CD4-positive, alpha-beta T cell treated with Interleukin-4 for 1 hour (primary cell): ENCODE measurements at regions not wholly inside any gene's neighbourhood (a gene's known extent, or its start where the extent isn't known, plus 50 kb on each side); places are given as distances from the start of the nearest gene placed in this dataset.

Experiments used
- DNase-seq, 2 donors: peaks; one replicate each; pipeline ENCODE4 v3.0.0-alpha.2; 2020 to 2022

GRCh38 chr21:16866851-16867250, 646.0 kb upstream of the CXADR start:
- no peak for DNase-seq

DNA sequence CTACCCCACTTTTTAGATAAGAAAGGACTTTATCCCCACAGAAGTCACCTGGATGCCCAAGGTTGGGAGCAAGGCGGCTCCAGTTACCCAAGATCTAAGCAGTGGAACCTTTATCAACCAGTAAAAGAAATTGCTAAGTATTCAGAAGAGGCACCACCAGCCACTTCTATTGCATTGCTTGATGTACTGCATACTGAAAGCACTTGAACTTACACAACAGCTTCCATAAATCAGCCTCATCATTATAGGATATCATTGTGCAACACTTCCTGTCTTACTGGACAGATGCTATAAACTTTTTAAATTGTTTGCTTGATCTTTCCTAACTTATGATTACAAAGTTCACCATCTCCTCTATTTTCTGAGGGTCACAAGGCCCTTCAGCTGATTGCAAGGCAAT, 642.7 kb upstream of the CXADR start:
- DNase-seq = no peak

DNA sequence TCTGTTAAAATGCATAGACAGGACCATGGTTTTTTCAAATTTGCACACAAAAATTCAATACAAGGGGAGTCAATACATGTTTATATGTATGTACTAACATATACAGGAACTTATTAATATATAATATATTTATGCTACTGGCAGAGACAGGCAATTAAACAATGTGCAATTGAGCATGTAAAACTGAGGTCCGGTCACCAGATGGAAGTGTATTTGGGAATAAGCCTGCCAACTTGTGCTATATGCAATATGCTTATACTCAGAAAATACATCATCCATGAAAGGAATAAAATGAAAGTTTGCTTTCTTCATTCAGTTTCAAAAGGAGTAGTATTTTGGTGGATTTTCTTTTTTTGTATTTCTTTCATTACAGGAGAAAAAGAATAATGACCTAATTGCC, 640.2 kb upstream of the CXADR start:
- DNase-seq = no peak

- no peak for DNase-seq
These were observed 639.7 kb upstream of the CXADR start for GRCh38 chr21:16873176-16873575.

- no peak for DNase-seq
These were observed 639.2 kb upstream of the CXADR start for GRCh38 chr21:16873596-16873995.

DNA sequence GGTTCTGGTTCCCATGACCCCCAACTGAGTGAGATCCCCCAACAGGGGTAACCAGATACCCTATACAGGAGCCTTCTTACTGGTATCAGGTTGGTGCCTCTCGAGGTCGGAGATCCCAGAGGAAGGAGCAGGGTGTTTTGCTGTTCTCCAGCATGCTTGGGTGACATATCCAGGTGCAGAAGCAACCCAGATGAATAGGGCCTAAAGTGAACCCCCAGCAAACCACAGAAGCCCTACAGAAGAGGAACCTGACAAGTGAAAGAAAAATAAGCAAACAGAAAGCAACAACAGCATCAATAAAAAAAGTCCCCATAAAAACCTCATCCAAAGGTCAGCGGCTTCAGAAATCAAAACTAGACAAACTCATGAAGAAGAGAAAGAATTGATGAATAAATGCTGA, 633.4 kb upstream of the CXADR start:
- no peak for DNase-seq

- DNase-seq = no peak
These were observed 621.0 kb upstream of the CXADR start for GRCh38 chr21:16891821-16892220.

- DNase-seq = no peak
These were observed 612.2 kb upstream of the CXADR start for GRCh38 chr21:16900685-16901084.

- DNase-seq = no peak
These were observed 604.8 kb upstream of the CXADR start for GRCh38 chr21:16908077-16908476.

DNA sequence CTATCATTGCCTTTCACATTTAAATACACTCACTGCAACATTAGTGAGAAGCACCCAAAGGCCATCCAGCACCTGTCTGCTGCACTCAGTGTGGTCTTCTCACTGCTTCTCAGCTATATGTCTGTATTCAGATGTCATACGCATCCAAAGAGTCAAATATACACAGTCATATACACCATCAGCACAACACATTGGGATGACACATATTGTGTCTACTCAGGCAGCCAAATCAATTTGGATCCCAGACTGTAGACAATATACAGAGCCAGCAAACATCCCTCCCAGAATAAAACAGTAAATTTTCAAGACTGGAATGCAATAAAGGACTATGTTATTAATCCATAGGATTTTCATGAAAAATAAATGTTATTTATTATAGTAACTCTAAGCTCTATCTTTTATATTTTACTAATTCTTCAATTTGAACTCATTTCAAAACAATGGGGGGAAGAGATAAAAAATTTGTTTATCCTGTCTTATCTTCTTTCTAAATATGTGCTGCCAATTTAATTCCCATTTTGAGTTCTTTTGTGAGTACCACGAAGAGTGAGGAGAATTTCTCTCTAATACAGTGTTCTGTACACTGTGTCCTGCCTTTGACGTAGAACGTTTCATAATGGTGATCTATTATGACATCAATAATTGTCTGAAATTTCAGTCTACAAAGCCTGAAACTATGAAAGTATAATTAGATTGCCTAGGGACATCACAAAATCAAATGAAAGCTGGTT, 602.2 kb upstream of the CXADR start:
- DNase-seq = no peak

DNA sequence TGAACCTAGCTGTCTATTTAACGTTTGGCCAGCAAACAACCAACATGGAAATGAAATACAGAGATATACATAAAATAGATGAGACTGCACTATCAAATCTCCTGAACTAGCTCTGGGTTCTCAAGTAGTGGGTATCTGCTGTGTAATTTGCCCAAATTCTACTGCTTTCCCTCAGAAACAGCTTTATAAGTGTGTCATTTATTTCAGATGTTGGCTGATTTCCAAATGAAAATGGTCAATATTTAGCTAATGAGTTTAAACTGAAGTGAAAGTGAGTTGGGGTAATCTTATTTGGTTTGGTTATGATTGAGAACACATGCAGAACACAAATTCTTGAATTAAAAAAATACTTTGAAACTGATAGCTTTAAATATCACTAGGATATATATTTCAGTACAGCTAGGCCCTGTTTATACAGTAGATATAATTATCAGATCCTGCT, 601.7 kb upstream of the CXADR start:
- DNase-seq = no peak

DNA sequence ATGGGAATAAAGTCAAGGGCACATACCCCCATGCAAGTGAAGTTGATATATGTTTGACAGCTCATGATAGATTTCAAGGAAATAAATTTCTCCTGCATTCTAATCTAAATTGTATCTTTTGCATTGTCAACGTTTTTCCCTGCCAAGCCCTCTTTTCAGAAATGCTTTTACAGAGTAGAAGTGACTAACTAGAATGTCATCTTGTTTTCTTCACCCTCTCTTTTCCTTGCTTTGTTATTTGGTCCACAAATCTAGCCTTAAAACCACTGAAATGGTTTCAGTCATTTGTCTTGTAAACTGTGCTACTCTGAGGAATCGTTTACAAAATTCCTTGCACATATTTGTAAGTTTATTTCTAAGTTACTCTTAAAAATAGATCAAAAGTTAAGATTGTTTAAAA, 600.8 kb upstream of the CXADR start:
- DNase-seq = no peak

DNA sequence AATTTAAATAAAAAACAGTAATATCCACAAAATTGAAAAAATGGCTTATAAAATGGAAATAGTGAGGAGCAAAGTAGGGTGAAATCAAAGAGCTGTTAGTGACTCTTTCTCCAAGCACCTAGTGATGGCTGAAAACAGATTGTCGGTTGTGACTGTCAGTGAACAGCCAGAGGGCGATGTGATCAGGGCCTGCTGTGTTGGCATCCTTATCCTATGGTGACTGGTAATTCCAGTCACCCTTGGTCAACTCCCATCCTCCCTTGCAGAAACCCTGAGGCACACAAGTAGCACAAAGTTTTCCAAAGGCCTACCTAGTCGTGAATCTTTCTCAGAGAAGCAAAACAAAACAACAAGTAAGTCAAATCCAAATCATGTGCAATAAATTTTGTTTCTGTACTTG, 599.8 kb upstream of the CXADR start:
- no peak for DNase-seq

GRCh38 chr21:16928439-16928838, 584.4 kb upstream of the CXADR start:
- DNase-seq = no peak

- DNase-seq = no peak
These were observed 580.5 kb upstream of the CXADR start for GRCh38 chr21:16932314-16932713.

DNA sequence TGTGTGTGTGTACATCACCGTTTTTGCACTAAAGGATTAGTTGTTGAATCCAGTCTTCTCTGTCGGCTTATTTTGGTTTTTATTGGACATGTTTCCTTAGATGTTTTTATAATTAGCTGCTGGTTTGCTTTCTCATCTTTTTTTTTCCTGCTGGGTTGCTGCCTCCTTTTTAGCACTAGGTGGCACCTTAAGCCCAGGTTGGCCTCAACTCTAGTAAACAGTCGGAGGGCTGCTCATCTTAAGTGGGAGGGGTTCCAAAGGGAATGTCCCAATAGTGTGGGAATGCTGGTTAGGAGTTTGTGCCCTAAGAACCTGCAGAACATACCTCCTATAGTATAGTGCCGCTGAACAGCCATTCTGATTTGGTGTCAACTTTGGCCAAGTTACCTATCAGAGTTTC, 570.1 kb upstream of the CXADR start:
- DNase-seq = no peak

DNA sequence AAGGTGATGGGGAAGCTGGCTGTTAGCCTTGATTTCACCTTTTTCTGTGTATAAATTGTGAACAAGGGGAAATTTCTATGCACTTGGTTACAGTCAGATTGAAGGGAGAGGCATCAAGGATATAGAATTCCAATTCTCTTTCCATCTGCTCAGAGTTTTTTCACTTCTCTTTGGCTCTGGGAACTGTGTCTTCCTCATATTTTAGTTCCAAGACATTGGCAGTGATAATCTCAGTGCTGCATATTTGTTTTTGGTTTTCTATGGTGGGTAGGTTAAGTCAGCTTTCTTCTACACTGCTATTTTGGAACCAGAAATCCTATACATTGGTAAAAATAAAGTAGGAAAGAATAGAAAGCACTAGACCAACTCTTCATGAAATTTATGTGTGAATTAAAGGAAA, 569.6 kb upstream of the CXADR start:
- DNase-seq = no peak

GRCh38 chr21:16945580-16945979, 567.3 kb upstream of the CXADR start:
- DNase-seq = no peak

GRCh38 chr21:16956824-16957223, 556.0 kb upstream of the CXADR start:
- no peak for DNase-seq

DNA sequence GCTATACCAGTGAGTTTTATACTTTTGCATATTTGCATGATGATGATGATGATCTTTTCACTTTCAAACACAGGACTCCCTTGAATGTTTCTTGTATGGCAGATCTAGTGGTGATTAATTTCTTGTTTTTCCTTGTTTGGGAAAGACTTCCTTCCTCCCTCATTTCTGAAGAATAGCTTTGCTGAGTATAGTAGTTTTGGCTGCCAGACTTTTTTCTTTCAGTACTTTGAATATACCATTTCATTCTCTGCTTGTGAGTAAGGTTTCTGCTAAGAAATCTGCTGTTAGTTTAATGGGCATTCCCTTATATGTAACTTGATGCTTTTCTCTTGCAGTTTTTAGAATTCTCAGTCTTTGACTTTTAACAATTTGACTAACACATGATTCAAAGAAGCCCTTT, 547.4 kb upstream of the CXADR start:
- DNase-seq = no peak

DNA sequence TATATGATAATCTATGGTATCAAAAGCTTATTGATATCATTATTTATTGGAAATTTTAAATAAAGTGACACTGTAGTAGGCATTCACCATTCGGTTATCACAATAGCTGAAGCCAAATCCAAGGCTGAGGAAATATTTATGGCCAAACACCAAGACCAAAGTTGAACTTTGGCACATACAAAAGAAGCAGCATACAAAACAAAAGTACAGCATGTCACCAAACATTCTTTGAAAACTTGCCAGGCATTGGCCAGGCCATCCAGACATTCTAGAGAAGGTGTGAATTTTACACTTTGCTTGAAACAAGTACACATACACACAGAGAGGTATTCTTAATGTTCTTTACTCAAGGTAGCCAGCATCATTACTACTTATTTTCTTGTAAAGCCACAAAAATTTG, 544.4 kb upstream of the CXADR start:
- DNase-seq = no peak

- no peak for DNase-seq
These were observed 543.2 kb upstream of the CXADR start for GRCh38 chr21:16969636-16970035.

- DNase-seq = no peak
These were observed 538.8 kb upstream of the CXADR start for GRCh38 chr21:16974060-16974459.

- no peak for DNase-seq
These were observed 536.6 kb upstream of the CXADR start for GRCh38 chr21:16976193-16976592.

- DNase-seq = no peak
These were observed 534.4 kb upstream of the CXADR start for GRCh38 chr21:16978309-16978895.
